ENCODE measurements at regions not wholly inside any gene's neighbourhood (a gene's known extent, or its start where the extent isn't known, plus 50 kb on each side); places are given as distances from the start of the nearest gene placed in this dataset.

- TF ChIP-seq YY1 (IDR thresholded peaks at IDR 0.05; ENCODE audit: insufficient read depth, insufficient read length) = no peak
- TF ChIP-seq ZNF274 (IDR thresholded peaks at IDR 0.05; ENCODE audit: low read depth, low read length) = no peak
Measured at GRCh38 chr6:81643156-81643555, 109.3 kb downstream of the TENT5A start.

All from NT2/D1 (cell line).